HEK293T (cell line): ENCODE measurements at regions not wholly inside any gene's neighbourhood (a gene's known extent, or its start where the extent isn't known, plus 50 kb on each side); places are given as distances from the start of the nearest gene placed in this dataset.

Experiments
- ARNT ChIP-seq: fragments of 450-650 bp; IDR thresholded peaks from 2 replicates; pipeline ENCODE4 v1.6.1; 2017; ENCODE audit warnings: mild to moderate bottlenecking
- BHLHE40 ChIP-seq: fragments of 450-650 bp; IDR thresholded peaks from 2 replicates; pipeline ENCODE4 v1.6.1; 2016; ENCODE audit warnings: mild to moderate bottlenecking, moderate library complexity, borderline replicate concordance
- FOXM1 ChIP-seq: fragments of 450-650 bp; IDR thresholded peaks from 2 replicates; pipeline ENCODE4 v1.6.1; 2017; ENCODE audit warnings: mild to moderate bottlenecking, borderline replicate concordance
- HDGF ChIP-seq: fragments of 450-650 bp; IDR thresholded peaks from 2 replicates; pipeline ENCODE4 v1.6.1; 2017; ENCODE audit warnings: antibody characterized with exemption, borderline replicate concordance
- NFRKB ChIP-seq: fragments of 450-650 bp; IDR thresholded peaks from 2 replicates; pipeline ENCODE4 v1.6.1; 2016; ENCODE audit warnings: mild to moderate bottlenecking, moderate library complexity
- SP1 ChIP-seq: fragments of 450-650 bp; IDR thresholded peaks from 2 replicates; pipeline ENCODE4 v1.6.1; 2017
- SUZ12 ChIP-seq: fragments of 450-650 bp; IDR thresholded peaks from 2 replicates; pipeline ENCODE4 v1.6.1; 2016; ENCODE audit warnings: mild to moderate bottlenecking
- TARDBP ChIP-seq: fragments of 450-650 bp; IDR thresholded peaks from 2 replicates; pipeline ENCODE4 v1.6.1; 2016
- ZNF384 ChIP-seq: fragments of 450-650 bp; IDR thresholded peaks from 2 replicates; pipeline ENCODE4 v1.6.1; 2016
- TF ChIP-seq, protein P1 (sequence below): fragments of 450-650 bp; IDR thresholded peaks from 2 replicates; pipeline ENCODE4 v1.6.1; 2016

DNA sequence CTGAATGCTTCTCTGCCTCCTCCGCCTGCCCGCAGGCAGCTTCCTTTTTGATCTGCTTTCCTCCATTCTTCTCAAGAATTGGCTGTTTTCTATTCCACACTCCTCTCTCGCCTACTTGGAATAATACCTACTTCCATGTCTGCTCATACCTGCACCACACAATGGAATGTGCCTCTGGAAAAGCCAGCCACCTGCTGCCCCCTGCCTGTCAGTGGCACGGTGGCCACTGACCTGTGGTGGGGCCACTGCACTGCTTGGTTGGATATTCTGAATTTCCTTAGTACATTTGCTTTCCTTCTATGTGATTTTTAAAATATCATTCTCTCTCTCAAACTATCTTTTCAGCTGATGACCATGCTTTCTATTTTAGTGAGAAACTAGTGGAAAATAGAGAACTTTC is 406.9 kb downstream of the DCDC2C start:
- no peak for TF ChIP-seq NFRKB
- TF ChIP-seq, protein P1, sequence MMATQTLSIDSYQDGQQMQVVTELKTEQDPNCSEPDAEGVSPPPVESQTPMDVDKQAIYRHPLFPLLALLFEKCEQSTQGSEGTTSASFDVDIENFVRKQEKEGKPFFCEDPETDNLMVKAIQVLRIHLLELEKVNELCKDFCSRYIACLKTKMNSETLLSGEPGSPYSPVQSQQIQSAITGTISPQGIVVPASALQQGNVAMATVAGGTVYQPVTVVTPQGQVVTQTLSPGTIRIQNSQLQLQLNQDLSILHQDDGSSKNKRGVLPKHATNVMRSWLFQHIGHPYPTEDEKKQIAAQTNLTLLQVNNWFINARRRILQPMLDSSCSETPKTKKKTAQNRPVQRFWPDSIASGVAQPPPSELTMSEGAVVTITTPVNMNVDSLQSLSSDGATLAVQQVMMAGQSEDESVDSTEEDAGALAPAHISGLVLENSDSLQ = no peak
- no peak for TF ChIP-seq HDGF
- TF ChIP-seq BHLHE40 = no peak
- TF ChIP-seq ARNT = no peak
- TF ChIP-seq TARDBP = no peak
- no peak for TF ChIP-seq SUZ12
- TF ChIP-seq FOXM1 = no peak
- no peak for TF ChIP-seq ZNF384
- TF ChIP-seq SP1 = no peak
